HG02840 (cell line): ENCODE measurements at regions not wholly inside any gene's neighbourhood (a gene's known extent, or its start where the extent isn't known, plus 50 kb on each side); places are given as distances from the start of the nearest gene placed in this dataset.

Experiments used
- ATAC-seq: cut with Tn5 transposase; IDR thresholded peaks from one replicate; pipeline ENCODE4 v1.9.1; 2021; ENCODE audit warnings: mild to moderate bottlenecking, moderate library complexity, moderate number of reproducible peaks; ENCODE audit not compliant: unreplicated experiment, low FRiP score

DNA sequence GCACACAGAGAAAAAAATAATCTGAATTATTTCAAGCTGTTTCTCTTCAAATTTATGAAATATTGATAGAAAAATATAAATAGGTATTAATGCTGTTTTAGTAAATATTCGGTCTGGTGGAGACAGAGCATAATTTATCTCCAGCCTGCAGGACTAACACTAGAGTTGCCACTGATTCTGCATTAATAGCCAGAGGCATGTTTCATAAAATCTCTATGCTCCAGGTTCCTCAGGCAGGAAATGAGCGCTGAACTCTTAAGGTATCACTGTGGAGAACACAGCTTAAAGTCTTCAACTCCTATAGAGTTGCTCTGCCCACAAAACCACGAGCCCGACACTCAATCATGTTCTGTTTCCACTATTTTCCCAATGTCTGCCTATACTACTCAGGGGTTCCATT lies 470.0 kb upstream of the TMPO start:
- no peak for ATAC-seq

DNA sequence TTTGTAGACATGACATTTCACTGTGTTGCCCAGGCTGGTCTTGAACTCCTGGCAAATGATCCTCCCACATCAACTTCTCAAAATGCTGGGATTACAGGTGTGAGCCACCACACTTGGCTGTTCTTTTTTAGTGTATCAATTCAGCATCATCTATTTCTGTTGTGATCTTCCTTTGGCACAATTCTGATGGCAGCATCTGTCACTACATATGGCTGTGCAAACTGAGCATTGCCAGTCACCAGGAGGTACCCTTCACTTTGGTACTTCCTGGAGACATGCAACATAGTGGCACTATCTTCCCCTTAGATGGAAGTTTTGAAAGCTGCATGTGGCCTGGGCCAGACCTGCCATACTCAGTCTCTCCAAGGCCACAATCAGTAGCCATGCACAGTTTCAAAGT lies 467.1 kb upstream of the TMPO start:
- ATAC-seq: no peak

DNA sequence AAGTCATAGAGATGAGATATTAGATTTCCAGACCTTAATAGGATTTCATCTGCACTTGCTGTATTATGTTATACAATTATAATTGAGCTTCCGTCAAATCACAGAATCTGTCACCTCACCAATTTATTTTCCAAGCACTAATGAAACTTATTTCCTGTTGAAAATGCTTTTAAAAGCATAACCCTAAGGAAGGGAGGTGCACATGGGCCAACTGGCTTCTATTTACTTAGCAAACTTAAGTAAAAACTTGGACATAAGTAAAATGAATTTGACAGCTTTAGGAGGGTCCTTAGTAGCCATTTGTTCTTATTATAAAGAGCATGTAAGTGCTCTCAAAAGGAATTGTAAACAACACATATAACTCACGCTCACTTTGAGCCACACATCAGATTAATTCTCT lies 462.2 kb upstream of the TMPO start:
- ATAC-seq: no peak

DNA sequence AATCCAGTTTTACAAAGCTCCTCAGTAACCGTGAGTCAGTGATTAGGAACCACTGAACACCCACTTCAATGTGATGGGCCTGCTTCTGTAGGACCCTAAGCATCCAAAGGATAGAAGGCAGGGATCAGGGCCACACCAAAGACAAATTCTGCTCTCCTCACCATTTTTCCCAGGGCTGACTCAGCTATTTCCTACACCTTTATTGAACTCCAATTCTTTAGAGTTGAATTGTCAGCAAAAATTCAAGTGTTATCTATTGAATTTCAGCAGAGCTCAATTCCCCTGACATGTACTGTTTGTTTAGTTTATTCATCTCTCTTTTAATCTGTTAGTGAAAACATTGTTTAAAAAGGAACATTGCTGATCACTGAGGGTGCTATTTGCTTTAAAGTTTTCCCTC lies 457.7 kb upstream of the TMPO start:
- ATAC-seq: no peak

DNA sequence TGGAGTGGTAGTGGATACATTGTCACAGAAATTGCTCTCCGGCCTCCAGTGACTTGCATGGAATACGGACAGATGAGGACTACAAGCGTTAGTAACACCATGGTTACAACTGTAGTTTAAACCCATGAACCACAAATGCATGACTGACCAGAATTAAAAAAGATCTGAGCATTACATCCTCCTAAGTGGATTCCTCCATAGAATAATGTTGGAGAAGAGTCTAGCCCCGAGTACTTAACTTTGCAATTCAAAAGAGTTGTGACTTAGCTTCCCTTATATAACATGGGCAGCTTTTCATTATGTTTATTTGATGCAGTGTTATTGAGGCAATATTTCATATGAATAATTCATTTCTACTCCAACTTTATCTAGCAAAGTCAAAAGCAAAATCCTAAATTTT lies 457.2 kb upstream of the TMPO start:
- no peak for ATAC-seq

DNA sequence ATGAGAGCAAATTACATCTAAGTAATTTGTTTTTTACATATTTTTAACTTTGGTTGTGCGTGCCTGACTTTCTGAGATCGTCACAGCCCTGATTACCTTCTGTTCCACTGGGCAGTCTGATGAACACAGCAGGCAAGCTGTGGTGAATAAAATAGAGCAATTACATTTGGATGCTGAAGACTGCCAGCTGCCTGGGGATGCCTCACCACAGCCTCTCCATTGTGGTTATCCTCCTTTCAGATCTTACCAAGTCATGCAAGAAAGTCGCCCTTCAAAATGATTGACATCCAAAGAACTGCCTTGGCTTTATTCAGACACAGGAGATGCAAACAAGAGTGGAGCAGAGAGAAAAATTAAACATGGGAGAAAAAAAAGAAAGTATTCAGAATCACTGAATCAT lies 456.6 kb upstream of the TMPO start:
- ATAC-seq: no peak

DNA sequence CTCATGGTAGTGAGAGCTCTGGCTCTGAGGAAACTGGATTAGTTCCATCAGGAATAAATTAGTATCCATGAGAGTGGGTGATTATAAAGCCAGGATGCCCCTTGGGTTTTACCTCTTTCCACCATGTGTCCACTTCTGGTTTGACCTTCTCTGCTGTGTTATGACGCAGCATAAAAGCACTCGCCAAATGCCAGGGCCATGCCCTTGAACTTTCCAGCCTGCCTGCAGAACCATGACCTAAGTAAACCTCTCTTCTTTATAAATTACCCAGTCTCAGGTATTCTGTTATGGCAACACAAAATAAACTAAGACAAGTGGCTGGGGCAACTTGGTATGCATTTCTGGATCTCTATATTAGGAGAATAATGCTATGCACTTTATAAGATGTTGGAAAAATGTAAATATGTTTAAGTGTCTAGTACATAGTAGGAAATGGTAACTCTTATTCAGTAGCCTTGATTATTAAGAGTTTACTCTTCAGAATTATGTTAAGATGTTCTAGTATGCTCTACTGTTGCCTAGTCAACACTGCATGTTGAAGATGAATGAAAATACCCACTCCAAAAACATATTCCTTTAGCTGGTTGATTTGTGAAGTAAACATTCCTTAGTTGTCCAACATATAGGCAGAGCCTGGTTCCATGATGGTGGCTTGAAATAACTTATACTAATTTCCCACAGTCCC lies 455.6 kb upstream of the TMPO start:
- no peak for ATAC-seq

DNA sequence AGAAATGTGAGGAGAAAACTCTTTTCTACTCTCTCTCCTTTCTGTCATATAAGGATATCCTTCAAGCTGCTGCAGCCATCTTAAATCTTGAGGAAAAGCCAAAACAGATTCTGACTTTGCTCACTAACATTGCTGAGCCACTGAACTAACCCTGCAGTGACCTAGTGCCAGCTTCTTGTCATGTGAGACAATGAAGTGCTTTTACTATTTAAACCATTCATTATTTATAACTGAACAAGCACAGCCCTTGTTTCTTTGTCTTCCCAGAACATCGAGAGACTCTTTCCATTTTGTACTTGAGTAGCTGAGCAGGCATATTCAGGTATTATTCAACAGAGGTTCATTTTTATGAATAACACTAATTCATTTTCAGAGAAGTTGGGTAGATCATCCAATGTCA lies 455.0 kb upstream of the TMPO start:
- ATAC-seq: no peak

DNA sequence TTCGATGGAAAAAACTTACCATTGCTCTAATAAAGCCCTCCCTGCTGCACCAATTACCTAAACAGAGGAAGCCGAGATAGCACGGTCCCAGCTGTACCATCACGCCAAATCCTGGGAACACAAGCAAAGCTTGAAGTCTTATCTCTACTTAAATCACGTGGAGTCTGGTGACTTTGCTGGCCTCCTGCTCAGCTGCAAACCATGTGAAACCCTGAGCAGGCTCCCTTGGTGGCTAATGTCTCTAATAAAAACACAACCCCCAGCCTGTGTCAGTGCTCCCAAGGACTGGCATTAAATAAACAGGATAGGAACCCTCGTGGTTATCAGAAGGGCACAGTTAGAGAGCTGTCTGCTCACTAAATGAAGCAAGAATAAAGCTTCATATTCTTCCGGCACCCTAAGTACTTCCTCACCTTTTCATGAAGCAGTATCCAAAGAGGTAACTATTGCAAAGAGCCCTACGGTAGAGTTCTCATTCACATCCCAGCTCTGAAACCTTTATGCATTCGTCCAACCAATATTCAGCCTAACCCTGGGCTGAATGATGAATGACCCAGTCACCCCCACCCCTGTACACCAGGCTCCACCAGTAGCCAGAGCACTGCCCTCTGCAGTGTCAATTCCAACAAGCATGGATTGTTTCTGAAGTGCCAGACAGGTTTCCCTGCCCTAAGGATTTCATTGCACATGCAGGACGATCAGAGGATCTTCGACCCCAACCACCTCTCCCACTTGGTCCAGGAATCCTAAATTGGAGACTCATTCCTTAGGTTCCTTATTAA lies 452.7 kb upstream of the TMPO start:
- ATAC-seq: no peak

DNA sequence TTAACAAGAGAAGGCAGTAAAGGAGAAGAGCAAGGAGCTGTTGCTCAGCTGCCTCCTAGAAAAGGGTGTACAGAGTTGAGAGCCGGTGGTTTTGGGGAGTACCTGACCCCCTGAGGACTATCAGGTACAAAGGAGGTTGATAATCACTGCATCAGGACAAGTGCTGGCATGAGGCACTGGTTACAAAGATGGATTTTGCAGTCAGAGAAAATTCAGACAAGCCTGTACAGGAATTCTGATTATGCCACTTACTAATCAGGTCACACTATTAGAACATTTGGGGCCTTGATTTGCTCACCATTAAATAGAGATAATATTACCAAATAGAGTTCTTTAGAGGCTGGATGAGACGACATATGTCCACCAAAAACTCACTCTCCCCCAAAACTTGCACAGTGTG lies 450.9 kb upstream of the TMPO start:
- no peak for ATAC-seq

DNA sequence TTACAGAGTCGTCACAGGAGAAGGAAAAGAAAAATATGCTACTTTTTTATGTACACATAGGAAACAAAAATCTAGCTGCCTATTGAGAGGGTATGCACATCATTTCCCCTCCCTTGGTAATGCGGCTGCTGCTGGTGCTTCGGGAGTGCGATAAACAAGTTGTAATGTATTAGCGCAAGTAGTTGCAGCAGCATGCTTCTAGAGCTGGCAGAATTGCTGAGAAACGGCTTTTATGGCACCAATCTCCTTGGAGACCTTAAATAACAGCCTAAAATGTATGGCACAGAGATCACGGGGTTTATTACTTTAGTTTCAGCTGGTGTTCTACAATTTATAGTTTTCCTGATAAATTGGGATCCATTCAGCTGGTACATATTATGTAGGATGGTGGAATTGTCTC lies 447.6 kb upstream of the TMPO start:
- no peak for ATAC-seq

DNA sequence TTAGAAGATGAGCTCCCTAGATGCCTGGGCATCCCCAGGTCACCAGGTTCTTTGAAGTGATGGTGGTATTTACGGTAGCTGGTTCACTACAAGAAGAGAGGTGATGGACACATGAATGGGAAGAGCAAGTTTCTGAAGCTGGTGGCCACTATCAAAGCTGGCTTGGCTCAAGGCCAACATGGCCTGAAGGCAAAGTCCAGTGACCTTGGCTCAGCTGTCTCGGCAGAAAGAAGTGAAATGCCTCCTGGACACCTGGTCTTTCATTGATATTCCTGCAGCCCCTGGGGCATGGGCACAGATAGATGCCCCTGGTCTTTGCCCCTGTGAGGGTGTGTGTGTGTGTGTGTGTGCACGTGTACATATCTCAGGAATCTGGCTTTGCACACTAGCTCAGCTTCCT lies 441.8 kb upstream of the TMPO start:
- no peak for ATAC-seq

DNA sequence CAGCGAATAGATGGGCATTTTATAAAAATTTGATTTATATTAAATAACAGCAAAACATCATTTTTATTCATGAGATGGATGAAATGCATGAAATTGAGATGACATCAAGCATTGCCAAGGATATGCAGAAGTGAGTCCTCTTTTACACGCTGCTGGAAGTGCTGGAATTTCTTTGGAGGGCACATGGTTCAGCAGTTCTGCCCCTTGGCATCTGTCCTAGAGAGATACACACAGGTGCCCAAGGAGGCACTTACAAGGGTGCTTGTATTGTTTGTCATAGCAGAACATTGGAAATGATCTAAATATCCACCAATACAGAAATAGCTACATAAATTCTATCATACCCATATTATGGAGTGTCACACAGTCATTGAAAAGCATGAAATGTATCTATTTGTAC lies 441.1 kb upstream of the TMPO start:
- no peak for ATAC-seq

DNA sequence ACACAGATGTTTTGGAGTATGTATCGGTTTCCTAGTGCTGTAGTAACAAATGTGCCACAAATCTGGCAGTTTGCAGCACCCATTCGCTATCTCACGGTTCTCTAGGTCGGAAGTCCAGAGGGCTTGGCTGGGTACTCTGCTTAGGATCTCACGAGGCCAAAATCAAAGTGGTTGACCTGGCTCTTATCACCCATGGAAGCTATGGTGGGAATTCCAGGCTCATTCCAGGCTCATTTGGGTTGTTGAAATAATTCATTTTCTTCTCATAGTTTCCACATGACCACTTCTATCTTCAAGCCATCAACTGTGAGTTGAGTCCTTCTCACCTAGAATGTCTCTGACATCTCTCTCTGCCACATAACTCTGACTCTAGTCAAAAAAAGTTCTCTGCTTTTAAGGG lies 431.0 kb upstream of the TMPO start:
- no peak for ATAC-seq

DNA sequence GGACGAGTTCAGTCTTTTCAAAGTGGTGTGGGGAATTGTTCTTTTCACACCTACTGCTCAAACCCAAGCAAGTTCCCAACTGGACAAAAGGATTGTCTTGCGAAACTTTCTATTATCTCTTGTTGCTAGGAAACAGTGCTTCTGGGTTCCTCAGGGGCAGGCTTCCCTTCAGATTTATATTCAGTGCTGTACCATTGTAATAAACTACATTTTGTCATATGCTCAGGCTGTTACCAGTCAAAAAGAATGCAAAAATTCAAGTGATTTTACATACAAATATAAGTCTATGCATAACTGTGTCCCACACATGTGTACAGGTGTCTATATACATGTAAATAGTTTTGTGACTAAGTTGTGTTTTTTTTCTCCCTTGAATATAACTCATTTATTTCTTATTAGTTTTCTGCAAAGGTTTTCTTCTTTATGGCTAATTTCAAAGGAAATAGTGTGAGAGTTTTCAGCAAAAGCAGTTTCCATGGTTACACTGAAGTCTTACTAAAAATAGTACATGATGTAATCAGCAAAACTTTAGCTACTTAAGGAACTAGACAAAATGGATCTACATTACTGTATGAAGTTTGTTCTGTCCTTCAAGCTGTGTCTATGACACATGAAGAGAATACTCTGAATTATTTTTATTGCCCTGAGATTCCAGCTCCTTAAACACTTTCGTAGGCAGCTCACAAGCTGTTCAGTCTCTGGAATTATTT lies 430.2 kb upstream of the TMPO start:
- no peak for ATAC-seq

DNA sequence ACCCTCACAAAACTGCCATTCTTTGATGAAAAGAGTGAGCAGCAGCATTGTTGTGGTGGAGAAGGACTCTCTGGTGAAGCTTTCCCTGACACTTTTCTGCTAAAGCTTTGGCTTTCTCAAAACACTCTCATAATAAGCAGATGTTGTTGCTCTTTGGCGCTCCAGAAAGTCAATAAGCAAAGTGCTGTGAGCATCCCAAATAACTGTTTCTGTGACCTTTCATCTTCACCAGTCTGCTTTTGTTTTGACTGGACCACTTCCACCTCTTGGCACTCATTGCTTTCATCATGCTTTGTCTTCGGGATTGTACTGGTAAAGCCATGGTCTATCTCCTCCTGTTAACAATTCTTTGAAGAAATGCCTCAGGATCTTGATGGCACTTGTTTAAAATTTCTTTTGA lies 424.7 kb upstream of the TMPO start:
- no peak for ATAC-seq

DNA sequence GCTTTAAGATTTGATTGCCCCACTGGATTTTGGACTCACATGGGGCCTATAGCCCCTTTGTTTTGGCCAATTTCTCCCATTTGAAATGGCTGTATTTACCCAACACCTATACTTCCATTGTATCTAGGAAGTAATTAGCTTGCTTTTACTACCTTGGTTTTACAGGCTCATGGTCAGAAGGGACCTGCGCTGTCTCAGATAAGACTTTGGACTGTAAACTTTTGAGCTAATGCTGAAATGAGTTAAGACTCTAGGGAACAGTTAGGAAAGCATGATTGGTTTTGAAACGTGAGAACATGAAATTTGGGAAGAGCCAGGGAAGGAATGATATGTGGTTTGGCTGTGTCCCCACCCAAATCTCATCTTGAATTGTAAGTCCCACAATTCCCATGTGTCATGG lies 419.0 kb upstream of the TMPO start:
- ATAC-seq: no peak

DNA sequence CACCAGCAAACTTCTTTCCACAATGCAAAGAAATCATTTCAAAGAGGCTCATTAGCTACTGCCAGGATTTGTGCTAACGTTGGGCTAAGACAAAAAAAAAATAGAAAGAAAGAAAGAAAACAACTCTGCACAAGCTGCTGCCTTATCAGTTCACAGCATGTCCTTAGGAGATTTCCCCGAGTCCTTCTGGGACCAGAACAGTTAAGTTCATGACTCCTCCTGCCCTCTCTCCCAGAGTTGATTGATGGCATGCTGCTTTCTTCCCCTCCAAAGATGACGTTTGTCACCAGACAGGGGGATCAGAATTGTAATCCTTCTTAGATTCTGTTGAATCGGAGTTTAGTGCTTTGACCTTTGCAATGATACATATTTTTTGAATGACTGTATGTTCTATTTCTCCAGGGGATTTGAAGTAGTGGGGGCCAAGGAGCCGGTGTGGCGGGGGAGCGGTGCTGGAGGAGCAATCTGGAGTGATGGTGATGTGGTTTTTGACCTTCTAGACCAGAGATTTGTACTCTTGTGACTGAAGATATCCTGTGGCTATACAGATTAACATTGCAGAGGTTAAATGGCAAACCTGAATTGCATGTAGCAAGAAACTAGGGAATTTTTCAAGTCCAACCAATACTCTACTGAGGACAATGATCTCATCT lies 409.2 kb upstream of the TMPO start:
- no peak for ATAC-seq

DNA sequence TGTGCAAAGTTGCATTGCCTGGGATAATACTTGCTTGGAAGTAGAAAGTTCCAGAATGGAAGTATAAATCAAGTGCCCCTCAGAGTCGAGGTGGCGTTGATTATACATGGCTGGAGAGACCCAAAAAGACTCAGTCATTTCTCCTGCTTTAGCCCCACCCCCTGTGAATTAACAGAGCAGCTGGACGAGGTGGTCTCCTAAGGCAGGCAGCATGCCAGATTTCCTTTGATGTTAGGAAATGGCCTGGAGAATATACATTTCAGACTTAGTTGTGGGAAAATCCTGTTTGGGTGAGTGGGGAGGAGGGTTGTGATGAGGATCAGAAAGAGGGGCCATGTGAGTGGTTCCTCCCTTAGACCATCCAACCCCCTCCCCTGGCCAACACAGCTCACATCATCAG lies 406.1 kb upstream of the TMPO start:
- ATAC-seq: no peak

DNA sequence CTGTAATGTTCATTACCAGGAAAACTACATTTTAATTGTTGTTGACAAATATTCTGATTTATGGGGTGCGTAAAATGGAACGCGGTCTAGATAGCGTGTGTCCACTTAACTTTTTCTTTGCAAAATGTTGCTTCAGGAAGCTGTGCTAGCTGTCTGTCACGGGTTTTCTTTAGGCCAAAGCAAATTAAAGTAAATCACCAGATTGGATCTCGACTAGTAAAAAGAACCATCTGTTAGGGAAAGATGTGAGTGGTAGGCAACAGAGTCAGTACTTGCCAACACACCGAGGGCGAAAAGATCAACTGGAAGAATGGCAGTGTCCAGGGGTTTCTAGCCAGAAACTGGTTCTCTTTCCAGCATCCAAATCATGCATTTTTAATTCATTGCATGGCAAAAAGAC lies 404.9 kb upstream of the TMPO start:
- ATAC-seq: no peak

DNA sequence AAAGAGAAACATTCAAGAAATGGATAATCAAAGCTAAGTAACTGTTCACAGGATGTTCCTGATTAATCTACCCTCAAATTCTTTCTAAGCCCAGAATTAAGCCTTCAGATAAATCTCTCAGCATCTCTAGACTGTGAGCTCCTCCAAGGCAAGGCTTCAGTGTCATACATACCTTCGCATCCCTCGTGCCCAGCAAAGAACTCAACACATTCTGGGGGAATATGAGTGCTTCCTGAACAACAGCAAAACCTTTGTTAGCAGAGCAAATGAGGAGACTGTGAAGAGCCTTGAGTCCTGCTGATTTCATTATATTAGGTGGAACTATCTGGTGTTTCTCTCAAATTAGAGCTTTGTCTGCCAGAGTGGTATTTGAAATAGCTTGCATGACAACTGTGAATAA lies 401.8 kb upstream of the TMPO start:
- no peak for ATAC-seq
